ENCODE measurements at regions not wholly inside any gene's neighbourhood (a gene's known extent, or its start where the extent isn't known, plus 50 kb on each side); places are given as distances from the start of the nearest gene placed in this dataset.

GRCh38 chr4:29927895-29928294 is 792.3 kb upstream of the PCDH7 start:
- Mint-ChIP-seq H3K27ac (no peak overlapping the region), H3K9me3 (peaks cover 9% of the 10 kb centered on the region), H3K27me3 (no peaks in the 10 kb centered on the region), H3K4me3 (no peak overlapping the region), H3K36me3 (no peaks in the 10 kb centered on the region), H3K4me1 (no peaks in the 10 kb centered on the region)
- DNase-seq = no peak
- CTCF ChIA-PET = no interaction called here

- H3K36me3 Mint-ChIP-seq = no peaks in the 10 kb centered on the region
- H3K4me3 Mint-ChIP-seq = no peak overlapping the region
- CTCF ChIA-PET = no interaction called here
- peaks cover 8% of the 10 kb centered on the region for H3K9me3 Mint-ChIP-seq
- H3K27me3 Mint-ChIP-seq = no peaks in the 10 kb centered on the region
- no peak for DNase-seq
- no peak overlapping the region for H3K27ac Mint-ChIP-seq
- no peaks in the 10 kb centered on the region for H3K4me1 Mint-ChIP-seq
These were observed 771.7 kb upstream of the PCDH7 start for GRCh38 chr4:29948451-29948850.

- no peaks in the 10 kb centered on the region for H3K4me1 Mint-ChIP-seq
- H3K27me3 Mint-ChIP-seq = no peaks in the 10 kb centered on the region
- H3K4me3 Mint-ChIP-seq = no peak overlapping the region
- CTCF ChIA-PET = no interaction called here
- no peak for DNase-seq
- H3K36me3 Mint-ChIP-seq = no peaks in the 10 kb centered on the region
- H3K9me3 Mint-ChIP-seq = peaks cover 8% of the 10 kb centered on the region
- H3K27ac Mint-ChIP-seq = no peak overlapping the region
These were observed 771.3 kb upstream of the PCDH7 start for GRCh38 chr4:29948858-29949257.

- H3K36me3 Mint-ChIP-seq = no peaks in the 10 kb centered on the region
- no peak overlapping the region for H3K4me3 Mint-ChIP-seq
- no peak for DNase-seq
- peaks cover 3% of the 10 kb centered on the region for H3K9me3 Mint-ChIP-seq
- H3K27ac Mint-ChIP-seq = no peak overlapping the region
- CTCF ChIA-PET = no interaction called here
- no peaks in the 10 kb centered on the region for H3K27me3 Mint-ChIP-seq
- H3K4me1 Mint-ChIP-seq = no peaks in the 10 kb centered on the region
These were observed 753.8 kb upstream of the PCDH7 start for GRCh38 chr4:29966386-29966785.

GRCh38 chr4:29970626-29971025 is 749.5 kb upstream of the PCDH7 start:
- H3K9me3 Mint-ChIP-seq = no peaks in the 10 kb centered on the region
- CTCF ChIA-PET = interaction anchor here (0.6 kb wide), 1 partner anchor 8 kb away, joined by 3 read pairs; no protein-coding TSS in a partner anchor
- H3K4me1 Mint-ChIP-seq = no peaks in the 10 kb centered on the region
- no peak for DNase-seq
- H3K36me3 Mint-ChIP-seq = no peaks in the 10 kb centered on the region
- no peak overlapping the region for H3K27ac Mint-ChIP-seq
- no peak overlapping the region for H3K4me3 Mint-ChIP-seq
- no peaks in the 10 kb centered on the region for H3K27me3 Mint-ChIP-seq

- H3K9me3 Mint-ChIP-seq = no peaks in the 10 kb centered on the region
- CTCF ChIA-PET = no interaction called here
- H3K4me3 Mint-ChIP-seq = no peak overlapping the region
- no peaks in the 10 kb centered on the region for H3K27me3 Mint-ChIP-seq
- H3K27ac Mint-ChIP-seq = no peak overlapping the region
- DNase-seq = no peak
- H3K36me3 Mint-ChIP-seq = no peaks in the 10 kb centered on the region
- H3K4me1 Mint-ChIP-seq = no peaks in the 10 kb centered on the region
These were observed 748.0 kb upstream of the PCDH7 start for GRCh38 chr4:29972121-29972520.

GRCh38 chr4:29983890-29984289 is 736.3 kb upstream of the PCDH7 start:
- Mint-ChIP-seq H3K9me3 (peaks cover 10% of the 10 kb centered on the region), H3K27ac (no peak overlapping the region), H3K4me3 (no peak overlapping the region), H3K4me1 (no peaks in the 10 kb centered on the region), H3K36me3 (no peaks in the 10 kb centered on the region), H3K27me3 (no peaks in the 10 kb centered on the region)
- CTCF ChIA-PET = no interaction called here
- no peak for DNase-seq

- Mint-ChIP-seq H3K27ac (no peak overlapping the region), H3K4me1 (no peaks in the 10 kb centered on the region), H3K4me3 (no peak overlapping the region), H3K36me3 (no peaks in the 10 kb centered on the region), H3K9me3 (peaks cover 3% of the 10 kb centered on the region), H3K27me3 (no peaks in the 10 kb centered on the region)
- CTCF ChIA-PET = no interaction called here
- no peak for DNase-seq
These were observed 718.5 kb upstream of the PCDH7 start for GRCh38 chr4:30001628-30002027.

- Mint-ChIP-seq H3K36me3 (no peaks in the 10 kb centered on the region), H3K27ac (no peak overlapping the region), H3K9me3 (peaks cover 7% of the 10 kb centered on the region), H3K4me3 (no peak overlapping the region), H3K27me3 (no peaks in the 10 kb centered on the region), H3K4me1 (no peaks in the 10 kb centered on the region)
- DNase-seq = no peak
- CTCF ChIA-PET = interaction anchor here (0.6 kb wide), 1 partner anchor 534 kb away, joined by 3 read pairs; no protein-coding TSS in a partner anchor
These were observed 717.8 kb upstream of the PCDH7 start for GRCh38 chr4:30002341-30002740.

GRCh38 chr4:30005995-30006394 is 714.2 kb upstream of the PCDH7 start:
- no peaks in the 10 kb centered on the region for H3K36me3 Mint-ChIP-seq
- DNase-seq = no peak
- H3K4me1 Mint-ChIP-seq = no peaks in the 10 kb centered on the region
- no peak overlapping the region for H3K27ac Mint-ChIP-seq
- H3K27me3 Mint-ChIP-seq = no peaks in the 10 kb centered on the region
- no peak overlapping the region for H3K4me3 Mint-ChIP-seq
- H3K9me3 Mint-ChIP-seq = peaks cover 8% of the 10 kb centered on the region
- CTCF ChIA-PET = no interaction called here

- peaks cover 3% of the 10 kb centered on the region for H3K9me3 Mint-ChIP-seq
- no peaks in the 10 kb centered on the region for H3K4me1 Mint-ChIP-seq
- H3K27me3 Mint-ChIP-seq = no peaks in the 10 kb centered on the region
- CTCF ChIA-PET = no interaction called here
- H3K27ac Mint-ChIP-seq = no peak overlapping the region
- no peak for DNase-seq
- H3K36me3 Mint-ChIP-seq = no peaks in the 10 kb centered on the region
- no peak overlapping the region for H3K4me3 Mint-ChIP-seq
These were observed 695.6 kb upstream of the PCDH7 start for GRCh38 chr4:30024526-30024925.

GRCh38 chr4:30028826-30029225 is 691.3 kb upstream of the PCDH7 start:
- Mint-ChIP-seq H3K27me3 (no peaks in the 10 kb centered on the region), H3K36me3 (no peaks in the 10 kb centered on the region), H3K27ac (no peak overlapping the region), H3K4me1 (no peaks in the 10 kb centered on the region), H3K4me3 (no peak overlapping the region), H3K9me3 (peaks cover 4% of the 10 kb centered on the region)
- DNase-seq = no peak
- CTCF ChIA-PET = no interaction called here

GRCh38 chr4:30056016-30056766 is 664.0 kb upstream of the PCDH7 start:
- H3K27me3 Mint-ChIP-seq = no peaks in the 10 kb centered on the region
- no peak overlapping the region for H3K4me3 Mint-ChIP-seq
- H3K4me1 Mint-ChIP-seq = no peaks in the 10 kb centered on the region
- H3K9me3 Mint-ChIP-seq = peaks cover 10% of the 10 kb centered on the region
- no peak overlapping the region for H3K27ac Mint-ChIP-seq
- CTCF ChIA-PET = no interaction called here
- DNase-seq = no peak
- H3K36me3 Mint-ChIP-seq = no peaks in the 10 kb centered on the region

GRCh38 chr4:30068234-30068633 is 651.9 kb upstream of the PCDH7 start:
- Mint-ChIP-seq H3K9me3 (peaks cover 15% of the 10 kb centered on the region), H3K27me3 (no peaks in the 10 kb centered on the region), H3K27ac (no peak overlapping the region), H3K4me3 (no peak overlapping the region), H3K4me1 (no peaks in the 10 kb centered on the region), H3K36me3 (no peaks in the 10 kb centered on the region)
- CTCF ChIA-PET = no interaction called here
- DNase-seq = no peak

- Mint-ChIP-seq H3K27me3 (no peaks in the 10 kb centered on the region), H3K9me3 (peaks cover 31% of the 10 kb centered on the region), H3K27ac (no peak overlapping the region), H3K4me3 (no peak overlapping the region), H3K36me3 (no peaks in the 10 kb centered on the region), H3K4me1 (no peaks in the 10 kb centered on the region)
- DNase-seq = no peak
- CTCF ChIA-PET = no interaction called here
These were observed 647.0 kb upstream of the PCDH7 start for GRCh38 chr4:30073011-30073710.

Data from activated naive CD4-positive, alpha-beta T cell treated with anti-CD3 and anti-CD28 coated beads, Interleukin-2, amount 10 ng/mL, durations not matched to agents 7 days and 5 days (primary cell).